ENCODE measurements at regions not wholly inside any gene's neighbourhood (a gene's known extent, or its start where the extent isn't known, plus 50 kb on each side); places are given as distances from the start of the nearest gene placed in this dataset.

GRCh38 chr16:65309354-65309753 is 187.5 kb upstream of the CDH11 start:
- no peak for DNase-seq (ENCODE audit: low read depth)

- no peak for DNase-seq (ENCODE audit: low read depth)
These were observed 186.6 kb upstream of the CDH11 start for GRCh38 chr16:65308506-65308905.

GRCh38 chr16:65307286-65307685 is 185.4 kb upstream of the CDH11 start:
- no peak for DNase-seq (ENCODE audit: low read depth)

GRCh38 chr16:65306722-65307121 is 184.9 kb upstream of the CDH11 start:
- no peak for DNase-seq (ENCODE audit: low read depth)

GRCh38 chr16:65306300-65306699 is 184.4 kb upstream of the CDH11 start:
- no peak for DNase-seq (ENCODE audit: low read depth)

- no peak for DNase-seq (ENCODE audit: low read depth)
These were observed 183.6 kb upstream of the CDH11 start for GRCh38 chr16:65305266-65305959.

GRCh38 chr16:65301029-65301428 is 179.2 kb upstream of the CDH11 start:
- no peak for DNase-seq (ENCODE audit: low read depth)

GRCh38 chr16:65297453-65297852 is 175.6 kb upstream of the CDH11 start:
- no peak for DNase-seq (ENCODE audit: low read depth)

- DNase-seq (ENCODE audit: low read depth), result no peak
These were observed 173.7 kb upstream of the CDH11 start for GRCh38 chr16:65295527-65295926.

GRCh38 chr16:65294708-65295107 is 172.8 kb upstream of the CDH11 start:
- DNase-seq (ENCODE audit: low read depth), result no peak

- no peak for DNase-seq (ENCODE audit: low read depth)
These were observed 172.3 kb upstream of the CDH11 start for GRCh38 chr16:65294165-65294564.

- no peak for DNase-seq (ENCODE audit: low read depth)
These were observed 167.2 kb upstream of the CDH11 start for GRCh38 chr16:65289022-65289421.

GRCh38 chr16:65287307-65287706 is 165.4 kb upstream of the CDH11 start:
- DNase-seq (ENCODE audit: low read depth), result no peak

- no peak for DNase-seq (ENCODE audit: low read depth)
These were observed 163.5 kb upstream of the CDH11 start for GRCh38 chr16:65285128-65286048.

GRCh38 chr16:65284626-65285025 is 162.8 kb upstream of the CDH11 start:
- no peak for DNase-seq (ENCODE audit: low read depth)

GRCh38 chr16:65283181-65283651 is 161.4 kb upstream of the CDH11 start:
- DNase-seq (ENCODE audit: low read depth), result no peak

GRCh38 chr16:65281586-65281985 is 159.7 kb upstream of the CDH11 start:
- DNase-seq (ENCODE audit: low read depth), result no peak

GRCh38 chr16:65280845-65281512 is 159.1 kb upstream of the CDH11 start:
- no peak for DNase-seq (ENCODE audit: low read depth)

GRCh38 chr16:65279576-65279975 is 157.7 kb upstream of the CDH11 start:
- DNase-seq (ENCODE audit: low read depth), result no peak

GRCh38 chr16:65278874-65279273 is 157.0 kb upstream of the CDH11 start:
- no peak for DNase-seq (ENCODE audit: low read depth)

GRCh38 chr16:65274566-65274965 is 152.7 kb upstream of the CDH11 start:
- DNase-seq (ENCODE audit: low read depth), result no peak

GRCh38 chr16:65272699-65273414 is 151.0 kb upstream of the CDH11 start:
- no peak for DNase-seq (ENCODE audit: low read depth)

All from HS-27A (cell line).